Stimulated activated CD4-positive, alpha-beta T cell treated with anti-CD3 and anti-CD28 coated beads, Interleukin-2, amount 100 ng/mL, for 4 hours (primary cell): ENCODE measurements at regions not wholly inside any gene's neighbourhood (a gene's known extent, or its start where the extent isn't known, plus 50 kb on each side); places are given as distances from the start of the nearest gene placed in this dataset.
"Not testable (repeated sequence)": the region's sequence is repeated elsewhere in the genome, so short reads cannot be mapped to it uniquely, and the experiment has no call there.

ENCODE experiments used
- DNase-seq: peaks from one replicate; pipeline ENCODE4 v3.0.0-alpha.2; 2020; ENCODE audit warnings: low read depth

DNA sequence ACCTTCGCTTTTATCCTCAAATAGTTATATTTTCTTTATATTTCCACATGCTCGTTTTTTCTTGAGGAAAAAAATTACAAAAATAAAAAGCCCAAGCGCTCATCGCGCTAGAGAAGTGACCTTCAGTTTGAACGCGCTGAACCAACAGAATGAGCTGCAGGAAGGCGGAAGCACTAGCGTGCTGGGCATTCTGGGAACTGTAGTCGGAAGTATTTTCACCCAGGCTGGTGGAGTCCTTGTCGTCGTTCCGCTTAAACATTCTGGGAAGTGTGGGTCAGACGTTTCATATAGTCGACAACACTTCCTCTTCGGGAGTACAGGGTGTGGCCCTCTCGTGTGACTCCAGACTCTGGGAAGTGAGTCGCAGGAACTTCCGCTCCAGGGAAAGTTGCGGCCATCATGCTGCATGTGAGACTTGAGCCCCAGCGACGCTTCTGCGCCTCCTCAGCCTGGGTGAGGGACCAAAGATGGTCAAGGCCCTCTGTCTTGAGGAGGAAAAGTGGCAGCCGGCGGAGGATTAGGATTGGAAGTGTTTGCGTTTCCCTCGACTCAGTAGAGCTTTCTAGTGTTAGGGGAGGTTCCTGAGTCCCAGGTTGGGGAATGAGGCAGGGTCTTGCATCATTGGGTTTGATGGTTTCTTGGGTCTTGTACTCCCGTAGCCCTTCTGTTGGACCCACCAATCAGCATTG is 84.1 kb upstream of the GPR39 start:
- not testable (repeated sequence) for DNase-seq

DNA sequence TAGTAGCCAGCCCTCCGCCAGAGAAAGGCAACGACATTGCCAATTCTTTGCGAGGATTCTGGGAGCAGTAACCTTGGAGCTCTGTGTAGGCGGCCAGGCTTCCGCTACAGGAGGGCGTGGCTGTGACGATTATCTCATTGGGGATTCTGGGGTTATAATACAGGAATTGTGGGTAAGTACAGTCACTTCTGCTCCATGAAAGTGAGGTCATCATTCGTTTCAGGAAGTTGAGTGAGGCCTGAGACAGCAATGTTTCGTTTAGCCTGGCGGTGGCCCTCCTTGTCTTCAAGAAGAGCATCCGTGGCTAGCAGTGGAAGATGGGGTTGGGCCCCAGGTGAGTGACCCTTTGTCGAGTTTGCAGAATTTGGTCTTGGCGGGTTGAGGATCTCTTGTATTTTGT is 79.5 kb upstream of the GPR39 start:
- not testable (repeated sequence) for DNase-seq

DNA sequence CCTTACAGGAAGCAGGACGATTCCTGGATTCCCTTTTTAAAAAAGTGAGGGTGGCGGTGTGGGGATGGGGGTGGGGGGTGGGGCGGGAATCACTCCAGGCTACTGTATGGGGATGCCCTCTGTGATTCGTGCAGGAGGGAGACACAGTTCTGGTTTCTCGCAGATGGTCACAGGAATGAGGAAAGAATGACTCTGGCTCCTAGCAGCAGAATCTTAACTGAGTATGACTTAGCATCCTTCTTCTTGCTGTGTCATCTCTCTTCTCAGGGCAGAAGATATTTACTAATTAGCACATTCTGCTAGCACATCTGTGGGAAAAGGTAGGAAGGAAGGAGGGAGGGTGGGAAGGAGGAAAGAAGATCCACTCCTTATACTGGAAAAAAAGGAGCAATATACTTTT is 78.8 kb upstream of the GPR39 start:
- DNase-seq = not testable (repeated sequence)

DNA sequence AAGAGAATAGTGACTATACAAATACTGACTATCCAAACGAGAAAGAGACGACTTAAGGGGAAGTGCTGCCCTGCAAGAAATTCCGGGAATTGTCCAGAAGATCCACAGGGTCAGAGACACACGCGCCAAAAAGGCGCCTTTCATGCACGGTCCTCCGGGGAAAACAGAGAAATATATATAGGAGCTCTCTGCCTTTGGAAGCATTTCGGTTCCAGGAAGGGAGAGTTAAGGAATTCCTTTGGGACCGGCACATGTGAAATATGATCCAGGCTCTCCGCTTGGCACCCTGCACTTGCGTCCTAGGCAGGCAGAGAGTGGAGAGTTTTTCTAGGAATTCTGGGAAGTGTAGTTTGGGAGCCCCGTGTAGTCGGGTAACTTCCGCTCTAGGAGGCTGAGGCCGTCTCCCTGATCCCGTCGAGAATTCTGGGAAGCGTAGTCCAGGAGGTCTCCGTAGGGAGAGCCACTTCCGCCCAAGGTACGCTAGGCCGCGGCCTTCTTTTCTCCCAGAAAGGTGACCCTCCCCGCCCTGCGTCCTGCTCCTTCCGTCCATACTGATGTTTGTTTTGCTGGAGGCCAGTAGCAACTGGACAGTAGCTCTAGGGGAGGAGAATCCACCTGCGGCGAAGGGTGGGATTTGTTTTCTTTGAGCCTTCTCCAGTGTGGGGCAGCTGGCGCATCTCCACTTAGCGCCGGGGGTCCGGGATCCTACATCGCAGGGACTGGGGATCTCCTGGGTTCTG is 69.4 kb upstream of the GPR39 start:
- not testable (repeated sequence) for DNase-seq

DNA sequence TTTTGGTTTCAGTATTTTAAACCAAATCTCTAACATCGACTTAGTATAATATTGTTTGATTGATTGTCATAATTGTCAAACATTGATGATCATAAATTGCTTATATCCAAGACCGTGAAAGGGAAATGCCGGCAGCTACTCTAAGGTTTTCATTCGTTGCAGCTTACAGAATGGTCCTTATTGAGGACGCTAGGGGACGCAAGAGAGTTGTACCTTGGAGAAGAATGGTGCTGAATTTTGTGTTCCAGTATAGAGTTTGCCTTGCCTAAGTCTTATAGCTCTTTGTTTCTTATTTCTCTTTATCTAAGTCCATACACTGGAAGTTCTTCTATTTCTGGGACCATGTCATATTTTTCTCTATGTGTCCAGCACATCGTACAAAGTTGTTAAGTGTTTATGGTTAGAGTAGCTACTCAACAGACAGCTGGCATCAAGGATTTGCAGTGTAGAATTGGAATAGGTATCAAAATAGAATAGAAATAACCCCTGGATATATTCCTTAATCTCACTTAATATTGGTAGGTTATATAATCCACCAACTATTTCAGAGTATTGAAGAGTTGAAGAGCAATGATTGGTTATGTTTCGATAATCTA is 67.4 kb upstream of the GPR39 start:
- not testable (repeated sequence) for DNase-seq

DNA sequence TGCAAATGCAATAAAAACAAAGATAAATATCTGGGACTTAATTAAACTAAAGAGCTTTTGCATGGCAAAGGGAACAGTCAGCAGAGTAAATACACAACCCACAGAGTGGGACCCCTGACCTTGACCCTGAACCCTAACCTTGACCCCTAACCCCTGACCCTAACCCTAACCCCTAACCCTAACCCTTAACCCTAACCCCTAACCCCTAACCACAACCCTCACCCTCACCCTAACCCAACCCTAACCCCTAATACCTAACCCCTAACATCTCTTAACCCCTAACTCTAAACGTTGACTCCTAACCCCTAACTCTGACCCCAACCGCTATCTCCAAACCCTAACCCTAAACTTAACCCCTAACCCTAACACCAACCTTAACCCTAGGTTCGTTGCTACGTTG is 64.9 kb upstream of the GPR39 start:
- DNase-seq = not testable (repeated sequence)

DNA sequence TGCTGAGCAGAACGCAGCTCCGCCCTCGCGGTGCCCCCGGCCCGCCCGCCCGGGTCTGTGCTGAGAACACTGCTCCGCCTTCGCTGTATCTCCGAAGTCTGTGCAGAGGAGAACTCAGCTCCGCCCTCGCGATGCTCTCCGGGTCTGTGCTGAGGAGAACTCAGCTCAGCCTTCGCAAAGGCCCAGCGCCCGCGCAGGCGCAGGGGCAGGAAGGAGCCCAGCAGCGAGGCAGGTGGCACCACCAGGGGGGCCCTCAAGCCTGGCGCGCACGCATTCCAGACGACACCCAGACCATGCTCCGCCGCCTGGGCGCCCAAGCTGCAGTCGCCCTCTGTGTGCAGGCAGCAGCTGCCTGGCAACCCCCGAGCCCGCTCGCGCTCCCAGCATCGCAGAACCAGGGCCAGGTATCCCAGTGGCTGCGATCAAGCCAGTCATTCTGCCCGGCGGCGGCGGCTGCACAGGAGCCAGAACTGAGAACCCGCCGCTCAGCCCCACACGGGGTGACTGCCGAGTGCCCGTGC is 64.1 kb upstream of the GPR39 start:
- DNase-seq = not testable (repeated sequence)

DNA sequence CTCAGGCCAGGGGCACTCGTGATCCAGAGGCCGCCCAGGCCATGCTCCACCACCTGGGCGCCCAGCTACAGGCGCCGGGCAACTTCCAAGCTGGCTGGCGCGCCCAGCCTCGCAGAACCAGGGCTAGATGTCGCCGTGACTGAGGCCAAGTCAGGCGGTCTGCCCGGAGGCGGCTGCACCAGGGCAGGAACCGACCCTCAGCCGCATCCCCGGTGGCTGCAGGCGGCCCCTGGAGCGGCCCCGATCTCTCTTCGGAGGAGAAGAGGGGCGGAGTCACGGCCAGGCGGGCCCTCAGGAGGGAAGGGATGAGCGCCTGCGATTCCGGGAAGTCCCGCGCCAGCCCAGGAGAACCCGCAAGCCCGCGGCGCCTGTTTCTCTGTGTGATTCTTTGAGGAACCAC is 63.2 kb upstream of the GPR39 start:
- DNase-seq = not testable (repeated sequence)

DNA sequence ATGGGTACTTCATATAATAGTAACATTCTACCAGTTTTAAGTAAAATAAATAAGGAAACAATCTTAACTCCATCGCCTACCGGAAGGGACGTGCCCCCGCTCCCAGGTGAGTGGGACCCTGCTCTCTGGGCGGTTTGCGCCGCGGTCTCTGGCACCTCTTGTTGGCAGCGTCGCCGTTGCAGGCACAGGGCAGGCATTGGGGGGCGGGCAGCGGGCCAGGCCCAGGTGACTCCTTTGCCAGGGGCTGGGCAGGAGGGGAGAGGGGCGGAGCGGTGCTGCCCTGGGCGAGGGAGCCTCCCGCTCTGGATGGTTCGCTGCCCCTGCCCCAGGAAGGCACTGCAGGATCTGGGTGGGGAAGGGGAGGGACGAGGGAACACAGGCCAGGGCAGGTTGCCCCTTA is 55.6 kb upstream of the GPR39 start:
- DNase-seq = not testable (repeated sequence)

DNA sequence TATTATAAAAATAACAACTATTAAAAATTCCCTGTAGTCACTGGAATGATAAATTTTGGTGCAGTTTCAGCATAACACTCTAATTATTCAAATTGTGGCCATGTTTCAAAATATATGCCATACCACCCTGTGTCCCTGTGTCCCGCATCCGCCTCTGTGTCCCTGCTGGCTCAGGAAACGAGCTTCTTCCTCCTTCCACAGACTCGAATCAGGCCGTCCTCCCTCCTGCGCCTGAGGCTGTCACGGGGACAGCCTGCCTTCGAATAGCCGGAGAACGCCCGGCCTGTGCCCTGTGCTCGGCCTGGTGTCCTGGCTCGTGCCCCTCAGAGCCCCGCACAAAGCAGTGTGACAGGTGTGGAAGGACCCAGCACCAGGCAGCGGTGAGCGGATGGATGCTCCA is 55.1 kb upstream of the GPR39 start:
- not testable (repeated sequence) for DNase-seq

DNA sequence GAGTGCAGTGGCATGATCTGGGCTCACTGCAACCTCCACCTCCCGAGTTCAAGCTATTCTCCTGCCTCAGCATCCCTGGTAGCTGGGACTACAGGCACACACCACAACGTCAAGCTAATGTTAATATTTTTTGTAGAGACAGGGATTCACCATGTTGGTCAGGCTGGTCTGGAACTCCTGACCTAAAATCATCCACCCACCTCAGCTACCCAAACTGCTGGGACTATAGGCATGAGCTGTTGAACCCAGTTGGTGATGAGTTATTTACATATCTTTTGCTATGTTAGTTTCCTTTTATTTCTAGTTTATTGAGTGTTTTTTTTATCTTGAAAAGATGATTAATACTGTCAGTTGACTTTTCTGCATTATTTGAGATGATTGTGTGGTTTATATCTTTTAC is 53.3 kb upstream of the GPR39 start:
- not testable (repeated sequence) for DNase-seq

DNA sequence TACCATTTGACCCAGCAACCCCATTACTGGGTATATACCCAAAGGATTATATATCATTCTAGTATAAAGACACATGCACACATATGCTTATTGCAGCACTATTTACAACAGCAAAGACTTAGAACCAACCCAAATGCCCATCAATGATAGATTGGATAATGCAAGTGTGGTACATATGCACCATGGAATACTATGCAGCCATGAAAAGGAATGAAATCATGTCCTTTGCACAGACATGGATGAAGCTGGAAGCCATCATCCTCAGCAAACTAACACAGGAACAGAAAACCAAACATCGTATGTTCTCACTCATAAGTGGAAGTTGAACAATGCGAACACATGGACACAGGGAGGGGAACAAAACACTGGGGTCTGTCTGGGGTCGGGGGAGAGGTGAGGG is 50.6 kb upstream of the GPR39 start:
- DNase-seq = not testable (repeated sequence)

DNA sequence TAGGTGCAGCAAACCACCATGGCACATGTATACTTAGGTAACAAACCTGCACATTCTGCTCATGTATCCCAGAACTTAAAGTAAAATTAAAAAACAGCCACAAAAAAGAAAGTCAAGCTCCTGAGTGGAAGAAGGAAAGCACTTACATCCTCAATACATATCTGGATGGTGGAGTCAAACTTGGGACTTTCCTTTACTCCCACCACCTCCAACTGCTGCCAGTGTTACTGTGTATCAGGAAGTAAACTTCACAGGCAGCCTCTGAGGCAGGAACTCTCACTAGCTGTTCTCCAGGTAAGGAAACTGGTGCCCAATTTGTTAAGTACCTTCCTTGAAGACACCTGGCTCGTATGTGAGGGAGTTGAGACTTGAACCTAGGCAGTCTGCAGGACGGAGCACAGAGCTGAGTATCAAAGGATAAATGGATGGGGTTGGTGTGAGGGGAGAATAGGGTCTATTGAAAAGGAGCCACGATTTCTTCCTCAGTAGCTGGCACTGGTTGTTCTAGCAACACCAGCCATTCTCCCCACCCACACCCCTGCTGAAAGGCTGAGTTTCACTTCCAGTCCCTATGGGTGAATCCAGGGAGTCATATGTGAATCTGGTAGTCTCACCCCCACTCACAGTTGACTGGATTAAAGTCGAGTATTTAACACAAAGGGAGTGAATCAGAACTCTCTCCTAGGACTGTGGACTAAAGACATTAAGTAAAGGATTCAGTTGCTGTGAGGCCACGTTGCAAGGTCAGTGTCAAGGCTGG is 50.0 kb upstream of the GPR39 start:
- DNase-seq = no peak
